GM12878 (cell line): ENCODE measurements at regions not wholly inside any gene's neighbourhood (a gene's known extent, or its start where the extent isn't known, plus 50 kb on each side); places are given as distances from the start of the nearest gene placed in this dataset.

Experiments
- ATAC-seq: fragments of 200-7000 bp; cut with Tn5 transposase; 3 replicates; pipeline ENCODE4 v1.9.1; 2020; ENCODE audit warnings: mild to moderate bottlenecking, moderate library complexity
- BruUV-seq: library from RNA; stranded (reverse); fragments of 400-500 nt; replicated peaks from 2 replicates; lab custom pipeline; 2021; lab: Mats Ljungman, UMichigan
- CTCF ChIA-PET: fragments of 300-600 bp; sonication (Branson Sonifier 250); formaldehyde crosslinking; extraction: SDS; loops from one replicate; lab custom pipeline; 2021; ENCODE audit warnings: inconsistent platforms; lab: Yijun Ruan, JAX
- POLR2A ChIA-PET: fragments of 350-600 bp; formaldehyde crosslinking; extraction: SDS; loops from one replicate; lab custom pipeline; 2021; ENCODE audit warnings: inconsistent platforms; lab: Charles Lee
- RAD21 ChIA-PET: fragments of 300-600 bp; sonication (Branson Sonifier 250); formaldehyde crosslinking; loops from one replicate; lab custom pipeline; 2023; ENCODE audit warnings: antibody characterized with exemption; ENCODE audit not compliant: unreplicated experiment; lab: Charles Lee
- SMC1A ChIA-PET: fragments of 300-600 bp; sonication (Branson Sonifier 250); formaldehyde crosslinking; loops from one replicate; lab custom pipeline; 2023; ENCODE audit not compliant: unreplicated experiment, uncharacterized antibody; lab: Charles Lee
- DNase-seq: peaks from one replicate; pipeline ENCODE4 v3.0.0-alpha.2; 2011; ENCODE audit warnings: low read depth, low spot score
- FAIRE-seq: peaks from 3 replicates; lab custom pipeline; 2011; peaks lifted over from hg19 to GRCh38; lab: Jason Lieb, UNC
- H2AFZ ChIP-seq: 2 replicates; pipeline ENCODE4 v1.6.0; 2011; ENCODE audit warnings: low read depth, low read length, control low read depth; ENCODE audit not compliant: control insufficient read depth
- H3K27ac ChIP-seq: 2 replicates; pipeline ENCODE4 v1.5.1; 2011; ENCODE audit warnings: control low read depth; ENCODE audit not compliant: control insufficient read depth, insufficient read depth
- H3K27me3 ChIP-seq, 2 experiments: replicated peaks in 1 of 2; 2 replicates each; pipeline versions ENCODE4 v1.6.0 to v1.6.1; 2011; ENCODE audit warnings: low read length in 1 of 2; ENCODE audit not compliant: control insufficient read depth in 2 of 2, insufficient read depth in 2 of 2
- H3K36me3 ChIP-seq, 2 experiments: 2 replicates each; pipeline ENCODE4 v1.5.1; 2011; ENCODE audit warnings: low read length in 1 of 2; ENCODE audit not compliant: control insufficient read depth in 2 of 2, insufficient read depth in 2 of 2
- H3K4me1 ChIP-seq: 2 replicates; pipeline ENCODE4 v1.6.1; 2011; ENCODE audit warnings: mild to moderate bottlenecking, low read length, moderate library complexity, mixed read lengths; ENCODE audit not compliant: control insufficient read depth, insufficient read depth
- H3K4me2 ChIP-seq: 2 replicates; pipeline ENCODE4 v1.6.0; 2011; ENCODE audit warnings: control low read depth; ENCODE audit not compliant: control insufficient read depth, insufficient read depth
- H3K4me3 ChIP-seq: fragments of 200-600 bp; sonication (generic); 2 replicates; pipeline ENCODE4 v1.5.1; 2016
- H3K79me2 ChIP-seq: 2 replicates; pipeline ENCODE4 v1.6.0; 2011; ENCODE audit warnings: low read length; ENCODE audit not compliant: control insufficient read depth, insufficient read depth
- H3K9ac ChIP-seq: 2 replicates; pipeline ENCODE4 v1.8.0; 2011; ENCODE audit warnings: low read length, control low read depth, mixed read lengths; ENCODE audit not compliant: control insufficient read depth, insufficient read depth
- H3K9me3 ChIP-seq: replicated peaks from 3 replicates; pipeline ENCODE4 v1.5.1; 2011; ENCODE audit warnings: mild to moderate bottlenecking, low read length; ENCODE audit not compliant: control insufficient read depth, insufficient read depth
- H4K20me1 ChIP-seq: 2 replicates; pipeline ENCODE4 v1.6.0; 2011; ENCODE audit not compliant: control insufficient read depth, insufficient read depth
- BMI1 ChIP-seq: fragments of 450-650 bp; IDR thresholded peaks from 2 replicates; pipeline ENCODE4 v1.6.1; 2016; ENCODE audit warnings: mild to moderate bottlenecking, moderate library complexity, borderline replicate concordance
- BRCA1 ChIP-seq: IDR thresholded peaks from 2 replicates; pipeline ENCODE4 v1.6.1; 2011; ENCODE audit warnings: low read depth, low read length, improper control_type of control experiment
- IKZF2 ChIP-seq, 2 experiments: fragments of 450-650 bp; IDR thresholded peaks; 2 replicates each; pipeline ENCODE4 v1.6.1; 2017; ENCODE audit warnings: mild to moderate bottlenecking in 2 of 2, moderate library complexity in 2 of 2
- IRF4 ChIP-seq: IDR thresholded peaks from 2 replicates; pipeline ENCODE4 v1.6.1; 2011; ENCODE audit warnings: low read depth, low read length
- MYC ChIP-seq: IDR thresholded peaks from 2 replicates; pipeline ENCODE4 v1.6.1; 2011; ENCODE audit warnings: mild to moderate bottlenecking, low read length, moderate library complexity, inconsistent platforms; ENCODE audit not compliant: insufficient read depth, insufficient replicate concordance, insufficient read length, severe bottlenecking
- NR2C1 ChIP-seq: fragments of 450-650 bp; IDR thresholded peaks from 2 replicates; pipeline ENCODE4 v1.6.1; 2017; ENCODE audit warnings: antibody characterized with exemption, mild to moderate bottlenecking, moderate library complexity
- RAD51 ChIP-seq: fragments of 450-650 bp; IDR thresholded peaks from 2 replicates; pipeline ENCODE4 v1.6.1; 2016; ENCODE audit warnings: moderate library complexity, mild to moderate bottlenecking, inconsistent platforms
- RUNX3 ChIP-seq: IDR thresholded peaks from 2 replicates; pipeline ENCODE4 v1.6.1; 2012; ENCODE audit warnings: low read length, inconsistent platforms
- YBX1 ChIP-seq: fragments of 450-650 bp; IDR thresholded peaks from 2 replicates; pipeline ENCODE4 v1.6.1; 2016; ENCODE audit warnings: antibody characterized with exemption
- YY1 ChIP-seq: IDR thresholded peaks from 2 replicates; pipeline ENCODE4 v1.6.1; 2011; ENCODE audit warnings: low read depth, mild to moderate bottlenecking, low read length
- ZNF274 ChIP-seq: IDR thresholded peaks from one replicate; pipeline ENCODE4 v1.8.0; 2011; ENCODE audit not compliant: insufficient read length, insufficient read depth
- WGBS: methylation state at CpG from one replicate; pipeline ENCODE4 v1.1.6; 2016; ENCODE audit warnings: low lambda C conversion rate; ENCODE audit not compliant: insufficient replicate concordance, insufficient coverage; ENCODE audit errors: missing lambda C conversion rate; 5-methylcytosine and 5-hydroxymethylcytosine counted together
- in situ Hi-C: fragments of 300-500 bp; cut with MboI; formaldehyde crosslinking; loops from 9 replicates; pipeline ENCODE4 v1.14.3; 2018; ENCODE audit warnings: mixed read lengths
- intact Hi-C: fragments of 100-400 bp; cut with micrococcal nuclease; formaldehyde crosslinking; loops from one replicate; pipeline ENCODE4 v1.14.2; 2022; ENCODE audit not compliant: unreplicated experiment
- TF ChIP-seq, protein P1 (sequence below): IDR thresholded peaks from 2 replicates; pipeline ENCODE4 v1.6.1; 2011; ENCODE audit warnings: low read depth, mild to moderate bottlenecking, low read length, moderate library complexity, borderline replicate concordance; ENCODE audit errors: extremely low read depth
- TF ChIP-seq, protein P2 (sequence below): fragments of 450-650 bp; formaldehyde crosslinking; IDR thresholded peaks from 2 replicates; pipeline ENCODE4 v1.4.0; 2020; ENCODE audit warnings: mild to moderate bottlenecking, moderate library complexity
- TF ChIP-seq, protein P3 (sequence below): fragments of 450-650 bp; IDR thresholded peaks from 2 replicates; pipeline ENCODE4 v1.6.1; 2017; ENCODE audit warnings: borderline replicate concordance
- TF ChIP-seq, protein P4 (sequence below): fragments of 450-650 bp; IDR thresholded peaks from 2 replicates; pipeline ENCODE4 v1.6.1; 2017; ENCODE audit warnings: low read depth, mild to moderate bottlenecking, moderate library complexity

DNA sequence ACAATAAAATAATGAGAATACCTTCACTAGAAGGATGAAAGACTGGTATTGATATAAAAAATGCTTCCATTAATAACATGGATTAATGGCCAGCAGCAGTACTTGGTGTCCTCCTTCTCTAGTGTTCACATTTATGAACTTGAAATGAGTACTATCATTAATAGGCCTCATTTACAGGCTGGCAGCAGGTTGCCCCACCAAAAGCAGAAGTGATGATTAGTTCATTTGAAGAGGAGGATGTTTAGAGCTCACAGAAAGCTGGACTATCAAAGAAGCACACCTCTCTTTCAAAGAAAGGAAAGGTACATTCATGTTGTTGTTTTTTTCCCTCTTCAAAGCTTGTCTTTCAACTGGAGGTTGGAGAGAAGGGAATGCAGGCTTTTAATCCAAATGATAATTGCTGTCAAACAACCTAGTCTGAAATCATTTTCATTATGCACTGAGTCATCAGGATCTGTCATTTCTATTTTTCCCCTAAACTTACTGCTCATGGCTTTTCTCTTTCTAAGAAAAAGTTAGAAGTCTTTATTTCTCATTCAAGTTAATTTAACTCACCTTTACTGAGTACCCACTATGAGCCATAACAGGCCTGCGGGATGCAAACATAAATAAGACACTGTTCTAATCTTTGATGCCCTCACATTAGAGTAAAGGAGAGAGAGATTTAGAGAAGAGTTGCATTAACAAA is 157.9 kb upstream of the GRIP1 start (continued):
- no peak for TF ChIP-seq MYC

DNA sequence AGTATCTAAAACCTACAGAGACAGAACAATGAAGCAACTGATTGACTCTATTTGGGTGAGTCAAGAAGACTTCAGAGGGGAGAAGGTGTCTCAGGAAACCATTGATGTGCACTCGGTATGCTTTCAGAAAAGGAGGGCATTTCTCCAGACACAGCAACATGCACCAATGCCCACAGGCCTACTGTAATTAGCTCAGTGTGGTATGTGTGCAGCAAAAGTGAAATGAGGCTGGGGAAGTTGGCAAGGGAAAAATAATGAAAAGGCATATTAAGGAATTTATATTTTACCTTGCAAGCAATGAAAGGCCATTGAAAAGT is 158.4 kb upstream of the GRIP1 start:
- Histone ChIP-seq H3K36me3 (no peaks in the 10 kb centered on the region), H3K4me1 (no peaks in the 10 kb centered on the region), H2AFZ (no peak overlapping the region), H3K79me2 (no peaks in the 10 kb centered on the region), H3K27ac (no peak overlapping the region), H3K4me3 (no peak overlapping the region), H3K4me2 (no peak overlapping the region), H3K9ac (no peak overlapping the region), H4K20me1 (no peaks in the 10 kb centered on the region), H3K9me3 (no peaks in the 10 kb centered on the region), H3K27me3 (no peaks in the 10 kb centered on the region)
- ChIA-PET SMC1A (no interaction called here), CTCF (interaction anchor here (1.0 kb wide), 1 partner anchor 24 kb away, joined by 3 read pairs; no protein-coding TSS in a partner anchor), RAD21 (no interaction called here), POLR2A (no interaction called here)
- DNase-seq, result no peak
- in situ Hi-C loops (no loop called here), intact Hi-C loops (no loop called here)
- no peak for FAIRE-seq
- BruUV-seq, result no TSS peak
- ATAC-seq, result no peak
- WGBS, result 0% methylated on average over 1 of the region's 1 CpG
- TF ChIP-seq, protein P1, sequence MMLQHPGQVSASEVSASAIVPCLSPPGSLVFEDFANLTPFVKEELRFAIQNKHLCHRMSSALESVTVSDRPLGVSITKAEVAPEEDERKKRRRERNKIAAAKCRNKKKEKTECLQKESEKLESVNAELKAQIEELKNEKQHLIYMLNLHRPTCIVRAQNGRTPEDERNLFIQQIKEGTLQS, result no peak
- TF ChIP-seq IKZF2 (IDR thresholded peaks at IDR 0.05) (no peak), BRCA1 (no peak), NR2C1 (no peak), YBX1 (no peak), BMI1 (no peak), RAD51 (no peak), MYC (no peak), IRF4 (no peak), RUNX3 (no peak), ZNF274 (no peak), YY1 (no peak)
- TF ChIP-seq, protein P2, sequence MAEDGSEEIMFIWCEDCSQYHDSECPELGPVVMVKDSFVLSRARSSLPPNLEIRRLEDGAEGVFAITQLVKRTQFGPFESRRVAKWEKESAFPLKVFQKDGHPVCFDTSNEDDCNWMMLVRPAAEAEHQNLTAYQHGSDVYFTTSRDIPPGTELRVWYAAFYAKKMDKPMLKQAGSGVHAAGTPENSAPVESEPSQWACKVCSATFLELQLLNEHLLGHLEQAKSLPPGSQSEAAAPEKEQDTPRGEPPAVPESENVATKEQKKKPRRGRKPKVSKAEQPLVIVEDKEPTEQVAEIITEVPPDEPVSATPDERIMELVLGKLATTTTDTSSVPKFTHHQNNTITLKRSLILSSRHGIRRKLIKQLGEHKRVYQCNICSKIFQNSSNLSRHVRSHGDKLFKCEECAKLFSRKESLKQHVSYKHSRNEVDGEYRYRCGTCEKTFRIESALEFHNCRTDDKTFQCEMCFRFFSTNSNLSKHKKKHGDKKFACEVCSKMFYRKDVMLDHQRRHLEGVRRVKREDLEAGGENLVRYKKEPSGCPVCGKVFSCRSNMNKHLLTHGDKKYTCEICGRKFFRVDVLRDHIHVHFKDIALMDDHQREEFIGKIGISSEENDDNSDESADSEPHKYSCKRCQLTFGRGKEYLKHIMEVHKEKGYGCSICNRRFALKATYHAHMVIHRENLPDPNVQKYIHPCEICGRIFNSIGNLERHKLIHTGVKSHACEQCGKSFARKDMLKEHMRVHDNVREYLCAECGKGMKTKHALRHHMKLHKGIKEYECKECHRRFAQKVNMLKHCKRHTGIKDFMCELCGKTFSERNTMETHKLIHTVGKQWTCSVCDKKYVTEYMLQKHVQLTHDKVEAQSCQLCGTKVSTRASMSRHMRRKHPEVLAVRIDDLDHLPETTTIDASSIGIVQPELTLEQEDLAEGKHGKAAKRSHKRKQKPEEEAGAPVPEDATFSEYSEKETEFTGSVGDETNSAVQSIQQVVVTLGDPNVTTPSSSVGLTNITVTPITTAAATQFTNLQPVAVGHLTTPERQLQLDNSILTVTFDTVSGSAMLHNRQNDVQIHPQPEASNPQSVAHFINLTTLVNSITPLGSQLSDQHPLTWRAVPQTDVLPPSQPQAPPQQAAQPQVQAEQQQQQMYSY (CRISPR knock-in tag), result no peak
- TF ChIP-seq, protein P3, sequence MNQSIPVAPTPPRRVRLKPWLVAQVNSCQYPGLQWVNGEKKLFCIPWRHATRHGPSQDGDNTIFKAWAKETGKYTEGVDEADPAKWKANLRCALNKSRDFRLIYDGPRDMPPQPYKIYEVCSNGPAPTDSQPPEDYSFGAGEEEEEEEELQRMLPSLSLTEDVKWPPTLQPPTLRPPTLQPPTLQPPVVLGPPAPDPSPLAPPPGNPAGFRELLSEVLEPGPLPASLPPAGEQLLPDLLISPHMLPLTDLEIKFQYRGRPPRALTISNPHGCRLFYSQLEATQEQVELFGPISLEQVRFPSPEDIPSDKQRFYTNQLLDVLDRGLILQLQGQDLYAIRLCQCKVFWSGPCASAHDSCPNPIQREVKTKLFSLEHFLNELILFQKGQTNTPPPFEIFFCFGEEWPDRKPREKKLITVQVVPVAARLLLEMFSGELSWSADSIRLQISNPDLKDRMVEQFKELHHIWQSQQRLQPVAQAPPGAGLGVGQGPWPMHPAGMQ, result no peak
- TF ChIP-seq, protein P4, sequence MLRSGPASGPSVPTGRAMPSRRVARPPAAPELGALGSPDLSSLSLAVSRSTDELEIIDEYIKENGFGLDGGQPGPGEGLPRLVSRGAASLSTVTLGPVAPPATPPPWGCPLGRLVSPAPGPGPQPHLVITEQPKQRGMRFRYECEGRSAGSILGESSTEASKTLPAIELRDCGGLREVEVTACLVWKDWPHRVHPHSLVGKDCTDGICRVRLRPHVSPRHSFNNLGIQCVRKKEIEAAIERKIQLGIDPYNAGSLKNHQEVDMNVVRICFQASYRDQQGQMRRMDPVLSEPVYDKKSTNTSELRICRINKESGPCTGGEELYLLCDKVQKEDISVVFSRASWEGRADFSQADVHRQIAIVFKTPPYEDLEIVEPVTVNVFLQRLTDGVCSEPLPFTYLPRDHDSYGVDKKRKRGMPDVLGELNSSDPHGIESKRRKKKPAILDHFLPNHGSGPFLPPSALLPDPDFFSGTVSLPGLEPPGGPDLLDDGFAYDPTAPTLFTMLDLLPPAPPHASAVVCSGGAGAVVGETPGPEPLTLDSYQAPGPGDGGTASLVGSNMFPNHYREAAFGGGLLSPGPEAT, result no peak
